ENCODE measurements at regions not wholly inside any gene's neighbourhood (a gene's known extent, or its start where the extent isn't known, plus 50 kb on each side); places are given as distances from the start of the nearest gene placed in this dataset.

DNA sequence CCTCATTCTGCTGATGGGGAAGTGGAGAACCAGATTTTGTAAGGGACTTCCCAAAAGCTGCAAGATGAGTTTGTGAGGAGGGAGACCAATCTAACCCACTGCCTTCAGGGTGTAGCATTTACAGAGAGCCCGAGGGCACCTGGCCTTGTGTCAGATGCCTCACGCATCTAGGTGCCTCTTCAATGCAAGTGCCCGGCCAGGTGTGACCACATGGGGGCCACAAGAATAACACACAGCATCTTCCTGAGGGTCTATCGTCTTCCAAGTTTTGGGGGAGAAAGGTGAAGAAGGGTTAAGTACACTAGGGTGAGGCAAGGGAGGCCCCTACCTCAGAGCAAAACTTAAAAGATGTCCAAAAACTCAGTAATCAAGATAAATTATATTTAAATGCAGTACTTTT, 401.7 kb upstream of the CDH5 start:
- no peak for DNase-seq (ENCODE audit: insufficient read length, low spot score)
- TF ChIP-seq POLR2A (IDR thresholded peaks at IDR 0.05; ENCODE audit: low read depth, low read length), result no peak
- FAIRE-seq, result no peak

DNA sequence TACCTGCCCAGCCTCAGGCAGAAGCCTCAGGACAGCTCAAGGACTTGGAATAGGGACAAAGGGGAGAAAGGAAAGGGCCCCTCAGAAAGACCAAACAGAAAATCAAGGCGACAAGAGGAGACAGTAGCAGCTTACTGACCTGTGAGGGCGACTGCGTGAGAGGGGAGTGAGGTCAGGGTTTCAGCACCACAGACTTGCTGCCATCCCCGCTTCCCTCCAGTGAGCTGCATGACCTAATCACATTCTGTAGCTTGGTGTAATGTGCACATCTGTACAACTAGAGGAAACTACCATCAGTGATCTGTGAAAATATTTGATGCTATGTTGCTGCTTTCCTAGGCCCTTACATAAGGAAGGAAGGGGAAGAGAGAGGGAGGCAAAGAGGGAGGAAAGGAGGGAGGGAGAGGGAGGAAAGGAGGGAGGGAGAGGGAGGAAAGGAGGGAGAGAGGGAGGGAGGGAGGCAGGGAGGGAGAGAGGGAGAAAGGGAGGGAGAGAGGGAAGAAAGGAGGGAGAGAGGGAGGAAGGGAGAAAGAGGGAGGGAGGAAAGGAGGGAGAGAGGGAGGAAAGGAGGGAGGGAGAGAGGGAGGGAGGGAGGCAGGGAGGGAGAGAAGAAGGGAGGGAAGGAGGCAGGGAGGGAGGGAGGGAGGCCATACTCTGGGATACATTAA, 404.9 kb upstream of the CDH5 start:
- no peak for FAIRE-seq
- no peak for TF ChIP-seq POLR2A (IDR thresholded peaks at IDR 0.05; ENCODE audit: low read depth, low read length)
- no peak for DNase-seq (ENCODE audit: insufficient read length, low spot score)

DNA sequence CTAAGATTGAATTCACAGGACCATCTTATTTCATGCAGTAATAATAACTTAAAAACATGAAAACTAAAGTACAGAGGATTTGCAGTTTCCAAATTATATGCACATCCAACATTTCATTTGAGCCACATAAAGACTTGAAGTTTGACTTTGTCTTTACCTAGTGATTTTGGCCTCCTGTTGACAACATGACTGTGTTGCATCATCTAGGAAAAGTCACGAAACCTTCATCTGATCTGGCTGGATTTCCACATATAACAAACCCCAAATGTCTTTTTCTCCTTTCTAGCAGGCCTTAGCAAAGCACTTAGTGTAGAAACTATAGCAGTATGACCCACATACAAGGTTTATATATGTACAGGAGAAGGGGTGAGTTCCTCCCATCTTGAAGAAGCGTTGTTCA, 406.5 kb upstream of the CDH5 start:
- TF ChIP-seq POLR2A (IDR thresholded peaks at IDR 0.05; ENCODE audit: low read depth, low read length), result no peak
- FAIRE-seq, result no peak
- DNase-seq (ENCODE audit: insufficient read length, low spot score), result no peak

DNA sequence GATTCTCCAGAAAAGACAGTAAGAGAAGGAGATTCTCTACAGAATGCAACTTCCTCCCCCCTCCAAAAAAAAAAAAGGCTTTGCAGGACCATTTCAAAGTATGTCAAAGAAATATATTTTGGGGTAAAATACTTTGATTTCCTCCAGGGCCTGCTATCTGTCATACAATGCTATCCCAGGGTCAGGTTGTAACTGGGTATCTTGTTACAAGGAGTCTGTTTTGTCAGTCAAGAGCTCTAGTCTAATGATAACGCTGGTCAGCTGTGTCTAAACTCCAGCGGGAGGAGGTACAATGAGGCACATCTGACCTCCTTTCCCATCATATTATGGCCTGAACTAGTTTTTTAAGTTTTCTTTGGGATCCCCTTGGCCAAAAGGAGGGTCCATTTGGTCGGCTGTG, 408.4 kb upstream of the CDH5 start:
- DNase-seq (ENCODE audit: insufficient read length, low spot score), result no peak
- no peak for FAIRE-seq
- TF ChIP-seq POLR2A (IDR thresholded peaks at IDR 0.05; ENCODE audit: low read depth, low read length), result no peak

DNA sequence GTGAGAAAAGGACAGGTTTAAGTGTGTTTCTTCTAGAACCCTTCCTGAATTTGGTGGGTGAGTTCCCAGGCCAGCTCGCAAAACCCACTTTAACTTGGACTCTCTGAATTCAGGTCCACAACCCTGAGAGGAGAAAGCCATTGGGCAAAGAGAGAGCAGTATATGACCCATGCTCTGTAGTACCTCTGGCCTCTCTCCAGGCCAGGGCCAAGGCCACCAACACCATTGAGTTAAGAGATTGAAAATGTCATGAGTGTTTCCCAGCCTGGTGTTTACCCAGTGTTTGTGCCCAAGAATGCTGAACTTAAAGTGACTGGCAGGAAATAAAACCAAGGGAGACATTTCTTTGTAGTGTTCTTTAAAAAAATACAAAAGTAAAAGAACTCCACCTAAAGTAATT, 410.4 kb upstream of the CDH5 start:
- TF ChIP-seq POLR2A (IDR thresholded peaks at IDR 0.05; ENCODE audit: low read depth, low read length), result no peak
- FAIRE-seq (no peak), DNase-seq (ENCODE audit: insufficient read length, low spot score) (no peak)

DNA sequence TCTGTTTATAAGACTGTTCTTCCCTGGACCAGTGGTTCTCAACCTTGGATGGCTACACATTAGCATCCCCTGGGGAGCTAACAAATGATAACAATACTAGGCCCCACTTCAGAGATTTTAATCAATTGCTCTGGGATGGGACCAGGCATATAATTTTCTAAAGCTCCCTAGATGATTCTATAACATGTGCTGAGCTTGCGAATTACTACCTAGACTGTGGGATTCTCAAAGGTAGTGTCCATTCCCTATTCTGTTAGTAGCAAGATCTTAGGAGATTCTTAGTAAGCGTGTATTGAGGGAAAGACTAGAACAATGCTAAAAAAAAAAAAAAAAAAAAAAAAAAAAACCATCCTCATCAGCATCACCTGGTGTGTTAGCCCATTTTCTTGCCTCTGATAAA, 412.0 kb upstream of the CDH5 start:
- FAIRE-seq, result no peak
- DNase-seq (ENCODE audit: insufficient read length, low spot score), result no peak

DNA sequence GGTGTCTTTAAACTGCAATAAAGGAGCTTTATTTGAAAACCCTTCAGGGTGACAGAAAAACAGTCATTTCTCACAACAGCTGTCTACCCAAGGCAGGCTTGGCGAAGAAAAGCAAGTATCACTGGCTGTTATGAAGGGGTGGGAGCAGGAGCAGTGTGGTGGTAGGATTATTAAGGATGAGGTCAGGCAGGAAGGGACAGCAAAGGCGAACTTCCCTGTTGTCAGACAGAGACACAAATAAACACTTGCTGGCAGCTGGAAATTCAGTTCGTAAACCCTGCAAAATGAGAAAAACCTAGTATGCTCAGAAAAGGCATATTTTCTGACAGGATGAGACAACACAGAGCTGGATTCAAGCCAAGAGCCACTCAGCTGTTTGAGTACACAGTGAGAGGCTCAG, 416.3 kb upstream of the CDH5 start:
- DNase-seq (ENCODE audit: insufficient read length, low spot score), result no peak
- no peak for TF ChIP-seq POLR2A (IDR thresholded peaks at IDR 0.05; ENCODE audit: low read depth, low read length)
- FAIRE-seq, result no peak

More for the DNA sequence above, 412.0 kb upstream of the CDH5 start:
- no peak for TF ChIP-seq POLR2A (IDR thresholded peaks at IDR 0.05; ENCODE audit: low read depth, low read length)

DNA sequence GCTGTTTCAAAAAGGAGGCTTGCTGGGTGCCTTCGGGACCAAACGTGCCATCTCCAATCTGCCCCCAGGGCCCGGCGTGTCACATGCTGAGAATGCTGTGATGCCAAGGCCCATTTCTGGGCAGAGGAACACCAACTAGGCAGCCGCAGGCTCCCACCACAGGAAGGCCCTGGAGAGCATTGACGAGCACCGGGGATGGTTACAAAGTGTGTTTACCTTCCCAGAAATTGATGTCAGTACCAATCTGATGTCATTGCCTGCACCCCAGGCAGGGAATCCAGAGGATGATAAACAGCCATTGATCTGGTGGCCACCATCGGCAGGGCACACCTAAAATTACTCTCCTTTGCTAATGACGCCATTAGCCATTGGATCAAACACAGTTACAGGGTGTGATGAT, 418.1 kb upstream of the CDH5 start:
- FAIRE-seq (no peak), DNase-seq (ENCODE audit: insufficient read length, low spot score) (no peak)
- TF ChIP-seq POLR2A (IDR thresholded peaks at IDR 0.05; ENCODE audit: low read depth, low read length), result no peak

DNA sequence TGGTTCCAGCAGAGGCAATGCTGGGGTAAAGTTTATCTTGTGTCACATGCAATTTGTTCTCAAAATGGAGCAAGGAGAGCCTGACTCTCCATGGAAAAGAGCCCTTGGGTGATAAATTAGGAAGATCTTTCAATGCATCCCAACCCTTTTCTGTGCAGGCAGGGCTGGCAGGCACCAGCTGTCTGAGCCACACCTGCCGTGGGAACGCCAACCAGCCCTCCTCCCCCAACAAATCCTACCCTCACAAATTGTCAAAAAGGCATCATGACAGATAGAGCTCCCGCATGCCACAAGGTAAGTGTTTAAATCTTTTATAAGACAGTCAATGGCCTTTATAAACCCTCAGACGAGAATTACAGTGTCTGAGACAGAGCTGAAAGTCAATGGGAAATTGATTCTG, 418.5 kb upstream of the CDH5 start:
- DNase-seq (ENCODE audit: insufficient read length, low spot score) (no peak), FAIRE-seq (no peak)
- no peak for TF ChIP-seq POLR2A (IDR thresholded peaks at IDR 0.05; ENCODE audit: low read depth, low read length)

DNA sequence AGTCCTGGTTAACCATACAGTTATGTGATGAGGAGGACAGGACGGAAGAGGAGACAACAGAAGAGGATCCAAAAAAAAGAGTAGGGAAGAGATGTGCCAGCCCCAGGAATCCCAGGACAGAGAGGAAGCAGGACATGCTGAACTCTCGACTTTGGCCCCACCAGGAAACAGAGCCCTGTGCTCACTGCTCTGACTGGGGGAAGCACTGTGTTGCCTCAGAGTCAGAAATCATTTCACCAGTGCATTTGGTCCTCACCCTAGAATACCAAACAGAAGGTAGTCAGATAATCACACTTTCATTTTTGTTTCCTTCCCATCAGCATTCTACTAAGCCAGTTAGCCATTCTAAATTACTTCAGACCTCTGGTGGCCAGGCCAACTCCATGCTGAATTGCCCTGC, 421.0 kb upstream of the CDH5 start:
- FAIRE-seq, result no peak
- DNase-seq (ENCODE audit: insufficient read length, low spot score), result no peak
- TF ChIP-seq POLR2A (IDR thresholded peaks at IDR 0.05; ENCODE audit: low read depth, low read length), result no peak

DNA sequence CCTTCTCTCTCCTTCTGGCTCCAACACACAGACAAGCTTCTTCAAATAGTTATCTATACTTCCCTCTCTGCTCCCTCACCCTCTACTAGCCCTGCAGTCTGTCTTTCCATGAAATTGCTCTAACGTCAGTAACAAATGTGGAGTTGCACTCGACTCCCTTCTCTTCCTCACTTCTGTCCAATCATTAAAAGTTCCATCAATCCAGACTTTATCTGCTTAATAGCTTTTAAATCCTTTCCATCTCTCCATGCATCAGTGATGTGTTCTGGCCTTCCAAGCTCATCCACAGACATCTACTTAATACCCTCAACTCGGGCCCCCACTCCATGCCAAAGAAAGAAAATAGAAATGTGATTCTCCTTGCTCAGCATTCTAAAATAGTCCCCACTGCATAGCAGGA, 422.1 kb upstream of the CDH5 start:
- DNase-seq (ENCODE audit: insufficient read length, low spot score) (no peak), FAIRE-seq (no peak)
- TF ChIP-seq POLR2A (IDR thresholded peaks at IDR 0.05; ENCODE audit: low read depth, low read length), result no peak

DNA sequence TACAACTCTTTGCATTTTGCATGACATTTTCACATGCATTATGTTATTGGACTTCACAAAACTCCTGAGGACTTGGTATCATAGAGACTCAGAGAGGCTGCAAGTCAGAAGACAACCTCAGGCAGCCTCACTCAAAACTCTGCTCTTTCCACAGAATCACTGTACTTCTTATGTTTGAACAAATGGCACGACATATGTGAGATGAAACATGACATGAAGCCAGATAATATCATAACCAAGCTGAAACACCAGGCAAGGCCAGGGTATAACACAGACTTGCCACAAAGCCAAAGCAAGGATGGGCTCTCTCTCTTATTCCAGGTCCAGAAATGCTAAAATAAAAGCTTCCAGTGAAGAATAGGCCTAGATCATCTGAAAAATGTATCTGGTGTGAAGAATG, 425.8 kb upstream of the CDH5 start:
- FAIRE-seq (no peak), DNase-seq (ENCODE audit: insufficient read length, low spot score) (no peak)
- TF ChIP-seq POLR2A (IDR thresholded peaks at IDR 0.05; ENCODE audit: low read depth, low read length), result no peak

DNA sequence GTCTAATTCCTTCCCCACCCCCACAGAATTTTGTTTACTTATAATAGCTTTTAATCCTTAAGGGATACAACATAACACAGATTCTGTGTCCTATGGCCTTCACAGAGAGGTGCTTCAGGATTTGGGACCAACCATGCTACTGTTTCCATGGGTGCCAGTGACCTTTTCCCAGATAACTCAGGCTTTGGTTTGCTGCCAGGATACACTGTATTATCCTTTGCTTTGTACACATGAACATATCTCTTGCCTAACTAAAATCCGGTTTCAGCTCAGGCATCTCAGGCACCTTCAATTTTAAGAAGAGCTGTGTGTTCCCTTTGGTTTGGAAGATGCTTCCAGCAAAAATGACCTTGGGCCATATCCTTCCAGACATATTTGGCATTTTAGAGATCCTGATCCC, 428.4 kb upstream of the CDH5 start:
- no peak for FAIRE-seq
- no peak for TF ChIP-seq POLR2A (IDR thresholded peaks at IDR 0.05; ENCODE audit: low read depth, low read length)
- DNase-seq (ENCODE audit: insufficient read length, low spot score), result no peak

DNA sequence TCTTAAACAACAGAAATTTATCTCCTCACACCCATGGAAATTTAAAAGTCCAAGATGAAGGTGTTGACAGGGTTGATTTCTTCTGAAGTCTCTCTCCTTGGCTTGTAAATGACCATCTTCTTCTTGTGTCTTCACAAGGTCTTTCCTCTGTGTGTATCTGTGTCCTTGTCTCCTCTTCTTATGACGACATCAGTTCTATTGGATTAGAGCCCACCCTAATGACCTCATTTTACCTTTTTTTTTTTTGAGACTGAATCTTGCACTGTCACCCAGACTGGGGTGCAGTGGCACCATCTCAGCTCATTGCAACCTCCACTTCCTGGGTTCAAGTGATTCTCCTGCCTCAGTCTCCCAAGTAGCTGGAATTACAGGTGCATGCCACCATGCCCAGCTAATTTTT, 429.0 kb upstream of the CDH5 start:
- FAIRE-seq, result no peak
- no peak for DNase-seq (ENCODE audit: insufficient read length, low spot score)
- no peak for TF ChIP-seq POLR2A (IDR thresholded peaks at IDR 0.05; ENCODE audit: low read depth, low read length)

DNA sequence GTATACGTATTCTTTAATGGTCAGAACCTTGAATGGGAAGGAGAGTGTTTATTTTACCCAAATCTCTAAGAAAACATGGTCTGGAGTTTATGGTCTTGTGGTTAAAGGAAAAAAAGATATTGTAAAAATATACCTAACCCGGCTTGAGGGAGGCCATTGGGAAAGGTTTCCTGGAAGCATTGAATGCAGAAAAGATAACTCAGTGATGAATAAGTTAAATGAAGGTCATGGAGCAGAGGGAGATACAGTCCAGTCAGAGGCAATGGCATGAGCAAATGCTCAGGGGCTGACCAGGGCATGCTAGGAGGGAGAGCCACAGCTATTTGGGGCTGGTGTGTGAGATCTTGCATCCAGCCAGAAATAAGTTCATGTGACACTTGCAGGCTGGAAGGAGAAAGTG, 430.4 kb upstream of the CDH5 start:
- DNase-seq (ENCODE audit: insufficient read length, low spot score) (no peak), FAIRE-seq (no peak)
- no peak for TF ChIP-seq POLR2A (IDR thresholded peaks at IDR 0.05; ENCODE audit: low read depth, low read length)

DNA sequence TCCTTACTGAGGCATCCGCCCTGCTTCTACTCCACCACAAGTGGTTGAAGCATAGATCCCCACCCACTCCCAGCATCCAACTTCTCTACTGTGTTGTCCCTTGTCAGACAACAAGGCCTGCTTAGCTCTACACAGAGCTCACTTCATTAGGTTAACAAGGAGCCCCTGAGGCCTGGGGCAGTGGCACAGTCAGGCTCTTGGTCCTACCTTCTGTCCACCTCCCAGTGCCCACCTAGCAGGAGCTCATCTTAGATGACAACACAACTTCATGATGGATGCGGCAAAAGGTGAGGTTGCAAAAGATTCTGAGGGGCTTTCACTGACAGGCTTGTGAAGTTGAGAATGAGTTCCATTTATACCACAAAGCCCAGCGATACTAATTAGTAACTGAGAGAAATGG, 432.0 kb upstream of the CDH5 start:
- DNase-seq (ENCODE audit: insufficient read length, low spot score), result no peak
- no peak for TF ChIP-seq POLR2A (IDR thresholded peaks at IDR 0.05; ENCODE audit: low read depth, low read length)
- FAIRE-seq, result no peak

Data from H54 (cell line).